HEK293 (cell line): ENCODE measurements at regions not wholly inside any gene's neighbourhood (a gene's known extent, or its start where the extent isn't known, plus 50 kb on each side); places are given as distances from the start of the nearest gene placed in this dataset.

ENCODE experiments used
- CTCF ChIA-PET: fragments of 350-600 bp; formaldehyde crosslinking; extraction: SDS; loops from one replicate; lab custom pipeline; 2021; ENCODE audit warnings: antibody characterized with exemption; lab: Yijun Ruan, JAX
- POLR2A ChIA-PET: fragments of 300-600 bp; formaldehyde crosslinking; extraction: SDS; loops from one replicate; lab custom pipeline; 2020; ENCODE audit warnings: antibody characterized with exemption, inconsistent platforms; lab: Yijun Ruan, JAX
- H3K27ac ChIP-seq: fragments of 200-500 bp; sonication (Bioruptor generic); 2 replicates; pipeline ENCODE4 v1.5.1; 2014; ENCODE audit warnings: low read depth, low read length, control low read depth, inconsistent platforms; ENCODE audit errors: extremely low read depth
- H3K36me3 ChIP-seq, 2 experiments: fragments of 200-500 bp in 1 of 2; sonication (Bioruptor generic) in 1 of 2; 1 replicate in 1 of 2; 2 replicates in 1 of 2; pipeline ENCODE4 v1.5.1; 2014 to 2017; ENCODE audit warnings: inconsistent platforms in 2 of 2, low read length in 2 of 2; ENCODE audit not compliant: control insufficient read depth in 2 of 2, insufficient read depth in 1 of 2
- H3K4me1 ChIP-seq: fragments of 200-500 bp; sonication (Bioruptor generic); 2 replicates; pipeline ENCODE4 v1.5.1; 2014; ENCODE audit warnings: mild to moderate bottlenecking, low read length, inconsistent platforms; ENCODE audit not compliant: control insufficient read depth, insufficient read depth
- H3K4me3 ChIP-seq: 2 replicates; pipeline ENCODE4 v1.5.1; 2011; ENCODE audit warnings: low read depth, mild to moderate bottlenecking, control low read depth, low read length, moderate library complexity
- H3K9me3 ChIP-seq: fragments of 200-500 bp; sonication (Bioruptor generic); 2 replicates; pipeline ENCODE4 v1.5.1; 2014; ENCODE audit warnings: low read depth, low read length, inconsistent platforms; ENCODE audit not compliant: control insufficient read depth, insufficient read depth
- PRDM1 ChIP-seq: fragments of 450-650 bp; formaldehyde crosslinking; IDR thresholded peaks from 2 replicates; pipeline ENCODE4; 2016; ENCODE audit warnings: missing biosample characterization, missing genetic modification characterization
- REPIN1 ChIP-seq: fragments of 450-650 bp; formaldehyde crosslinking; IDR thresholded peaks from 2 replicates; pipeline ENCODE4 v1.5.1; 2017; ENCODE audit warnings: missing biosample characterization, missing genetic modification characterization, low read depth
- YY1 ChIP-seq: fragments of 450-650 bp; formaldehyde crosslinking; IDR thresholded peaks from 2 replicates; pipeline ENCODE4 v1.5.1; 2018; ENCODE audit warnings: missing biosample characterization, missing genetic modification characterization
- ZBTB1 ChIP-seq: fragments of 450-650 bp; formaldehyde crosslinking; IDR thresholded peaks from 2 replicates; pipeline ENCODE4 v1.5.1; 2016; ENCODE audit warnings: missing biosample characterization, missing genetic modification characterization
- ZBTB20 ChIP-seq: fragments of 450-650 bp; formaldehyde crosslinking; IDR thresholded peaks from 2 replicates; pipeline ENCODE4 v1.5.1; 2016; ENCODE audit warnings: missing biosample characterization, missing genetic modification characterization
- ZBTB7A ChIP-seq: fragments of 450-650 bp; formaldehyde crosslinking; IDR thresholded peaks from 2 replicates; pipeline ENCODE4 v1.5.1; 2016; ENCODE audit warnings: low read depth, missing biosample characterization, missing genetic modification characterization
- ZNF211 ChIP-seq: fragments of 450-650 bp; formaldehyde crosslinking; IDR thresholded peaks from 2 replicates; pipeline ENCODE4 v1.5.1; 2016; ENCODE audit warnings: low read depth, missing biosample characterization, missing genetic modification characterization
- ZNF274 ChIP-seq, 2 experiments: fragments of 200-500 bp in 1 of 2; fragments of 450-650 bp in 1 of 2; sonication (Bioruptor generic) in 1 of 2; formaldehyde crosslinking in 1 of 2; IDR thresholded peaks; 2 replicates each; pipeline versions ENCODE4 v1.5.1 to v1.6.1; 2014 to 2016; ENCODE audit warnings: borderline replicate concordance in 1 of 2, inconsistent platforms in 1 of 2, low read length in 1 of 2, missing biosample characterization in 1 of 2, missing genetic modification characterization in 1 of 2
- ZNF302 ChIP-seq: fragments of 450-650 bp; formaldehyde crosslinking; IDR thresholded peaks from 2 replicates; pipeline ENCODE4 v1.5.1; 2016; ENCODE audit warnings: missing biosample characterization, missing genetic modification characterization, low read depth
- ZNF473 ChIP-seq: fragments of 450-650 bp; formaldehyde crosslinking; IDR thresholded peaks from 2 replicates; pipeline ENCODE4 v1.5.1; 2017; ENCODE audit warnings: missing biosample characterization, missing genetic modification characterization
- ZNF510 ChIP-seq: fragments of 450-650 bp; formaldehyde crosslinking; IDR thresholded peaks from 2 replicates; pipeline ENCODE4 v1.5.1; 2018; ENCODE audit warnings: mild to moderate bottlenecking, missing genetic modification characterization, missing biosample characterization; ENCODE audit not compliant: insufficient replicate concordance
- ZNF530 ChIP-seq: fragments of 450-650 bp; formaldehyde crosslinking; IDR thresholded peaks from 2 replicates; pipeline ENCODE4 v1.5.1; 2016; ENCODE audit warnings: low read depth, missing biosample characterization, missing genetic modification characterization
- ZNF585B ChIP-seq: fragments of 450-650 bp; formaldehyde crosslinking; IDR thresholded peaks from 2 replicates; pipeline ENCODE4 v1.5.1; 2016; ENCODE audit warnings: missing biosample characterization, missing genetic modification characterization
- ZNF660 ChIP-seq: fragments of 450-650 bp; IDR thresholded peaks from 2 replicates; pipeline ENCODE4 v1.5.1; 2018; ENCODE audit warnings: missing biosample characterization, mild to moderate bottlenecking, missing genetic modification characterization
- ZNF677 ChIP-seq: fragments of 450-650 bp; IDR thresholded peaks from 2 replicates; pipeline ENCODE4 v1.5.0; 2018; ENCODE audit warnings: missing biosample characterization, mild to moderate bottlenecking, missing genetic modification characterization, moderate library complexity
- ZNF776 ChIP-seq: fragments of 450-650 bp; formaldehyde crosslinking; IDR thresholded peaks from 2 replicates; pipeline ENCODE4 v1.5.0; 2017; ENCODE audit warnings: missing biosample characterization, missing genetic modification characterization, borderline replicate concordance
- ZNF791 ChIP-seq: fragments of 450-650 bp; formaldehyde crosslinking; IDR thresholded peaks from 2 replicates; pipeline ENCODE4 v1.5.1; 2016; ENCODE audit warnings: missing biosample characterization, missing genetic modification characterization
- TF ChIP-seq, protein P1 (sequence below): fragments of 450-650 bp; formaldehyde crosslinking; IDR thresholded peaks from 2 replicates; pipeline ENCODE4 v1.5.1; 2017; ENCODE audit warnings: missing biosample characterization, missing genetic modification characterization
- TF ChIP-seq, protein P2 (sequence below): fragments of 450-650 bp; formaldehyde crosslinking; IDR thresholded peaks from 2 replicates; pipeline ENCODE4 v1.5.1; 2017; ENCODE audit warnings: missing biosample characterization, missing genetic modification characterization
- TF ChIP-seq, protein P3 (sequence below): fragments of 450-650 bp; formaldehyde crosslinking; IDR thresholded peaks from 2 replicates; pipeline ENCODE4 v1.5.1; 2016; ENCODE audit warnings: missing biosample characterization, missing genetic modification characterization
- TF ChIP-seq, protein P4 (sequence below): fragments of 450-650 bp; formaldehyde crosslinking; IDR thresholded peaks from 2 replicates; pipeline ENCODE4 v1.5.1; 2016; ENCODE audit warnings: missing biosample characterization, missing genetic modification characterization, borderline replicate concordance
- TF ChIP-seq, protein P5 (sequence below): fragments of 450-650 bp; formaldehyde crosslinking; IDR thresholded peaks from 2 replicates; pipeline ENCODE4 v1.5.1; 2016; ENCODE audit warnings: missing biosample characterization, missing genetic modification characterization
- TF ChIP-seq, protein P6 (sequence below): fragments of 450-650 bp; IDR thresholded peaks from 2 replicates; pipeline ENCODE4 v1.5.1; 2018; ENCODE audit warnings: missing biosample characterization, missing genetic modification characterization

DNA sequence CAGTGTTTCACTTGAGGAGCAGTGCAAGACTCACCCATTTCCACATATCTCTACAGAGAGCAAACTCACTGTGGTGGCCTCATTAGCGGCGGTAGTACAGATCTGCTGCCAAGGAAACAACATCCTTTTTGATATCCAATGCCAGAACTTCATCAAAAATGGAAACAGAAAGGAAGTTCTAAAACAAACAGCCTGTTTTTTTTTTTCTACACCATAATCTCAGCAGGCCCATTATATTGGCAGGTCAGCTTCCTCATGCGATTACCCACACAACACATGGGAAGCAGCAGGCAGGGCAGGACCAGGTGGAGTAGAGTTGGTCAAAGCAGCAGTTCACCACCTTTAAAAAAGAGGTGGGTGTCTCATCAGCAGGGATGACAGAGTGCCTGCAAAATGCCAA lies 678.9 kb upstream of the CELF4 start:
- H3K36me3 ChIP-seq = no peaks in the 10 kb centered on the region
- no peaks in the 10 kb centered on the region for H3K4me1 ChIP-seq
- CTCF ChIA-PET = no interaction called here
- TF ChIP-seq, protein P1, sequence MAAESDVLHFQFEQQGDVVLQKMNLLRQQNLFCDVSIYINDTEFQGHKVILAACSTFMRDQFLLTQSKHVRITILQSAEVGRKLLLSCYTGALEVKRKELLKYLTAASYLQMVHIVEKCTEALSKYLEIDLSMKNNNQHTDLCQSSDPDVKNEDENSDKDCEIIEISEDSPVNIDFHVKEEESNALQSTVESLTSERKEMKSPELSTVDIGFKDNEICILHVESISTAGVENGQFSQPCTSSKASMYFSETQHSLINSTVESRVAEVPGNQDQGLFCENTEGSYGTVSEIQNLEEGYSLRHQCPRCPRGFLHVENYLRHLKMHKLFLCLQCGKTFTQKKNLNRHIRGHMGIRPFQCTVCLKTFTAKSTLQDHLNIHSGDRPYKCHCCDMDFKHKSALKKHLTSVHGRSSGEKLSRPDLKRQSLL (tag by site-specific recombination) = no peak
- TF ChIP-seq, protein P2, sequence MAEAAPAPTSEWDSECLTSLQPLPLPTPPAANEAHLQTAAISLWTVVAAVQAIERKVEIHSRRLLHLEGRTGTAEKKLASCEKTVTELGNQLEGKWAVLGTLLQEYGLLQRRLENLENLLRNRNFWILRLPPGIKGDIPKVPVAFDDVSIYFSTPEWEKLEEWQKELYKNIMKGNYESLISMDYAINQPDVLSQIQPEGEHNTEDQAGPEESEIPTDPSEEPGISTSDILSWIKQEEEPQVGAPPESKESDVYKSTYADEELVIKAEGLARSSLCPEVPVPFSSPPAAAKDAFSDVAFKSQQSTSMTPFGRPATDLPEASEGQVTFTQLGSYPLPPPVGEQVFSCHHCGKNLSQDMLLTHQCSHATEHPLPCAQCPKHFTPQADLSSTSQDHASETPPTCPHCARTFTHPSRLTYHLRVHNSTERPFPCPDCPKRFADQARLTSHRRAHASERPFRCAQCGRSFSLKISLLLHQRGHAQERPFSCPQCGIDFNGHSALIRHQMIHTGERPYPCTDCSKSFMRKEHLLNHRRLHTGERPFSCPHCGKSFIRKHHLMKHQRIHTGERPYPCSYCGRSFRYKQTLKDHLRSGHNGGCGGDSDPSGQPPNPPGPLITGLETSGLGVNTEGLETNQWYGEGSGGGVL (tag by site-specific recombination) = no peak
- TF ChIP-seq ZBTB7A (no peak), ZNF530 (tag by site-specific recombination) (no peak), ZNF585B (tag by site-specific recombination) (no peak), ZBTB1 (tag by site-specific recombination) (no peak), PRDM1 (no peak), REPIN1 (no peak), ZNF660 (tag by site-specific recombination) (no peak), ZBTB20 (no peak), ZNF510 (tag by site-specific recombination) (no peak), ZNF776 (tag by site-specific recombination) (no peak), ZNF473 (tag by site-specific recombination) (no peak), YY1 (tag by site-specific recombination) (no peak)
- TF ChIP-seq, protein P3, sequence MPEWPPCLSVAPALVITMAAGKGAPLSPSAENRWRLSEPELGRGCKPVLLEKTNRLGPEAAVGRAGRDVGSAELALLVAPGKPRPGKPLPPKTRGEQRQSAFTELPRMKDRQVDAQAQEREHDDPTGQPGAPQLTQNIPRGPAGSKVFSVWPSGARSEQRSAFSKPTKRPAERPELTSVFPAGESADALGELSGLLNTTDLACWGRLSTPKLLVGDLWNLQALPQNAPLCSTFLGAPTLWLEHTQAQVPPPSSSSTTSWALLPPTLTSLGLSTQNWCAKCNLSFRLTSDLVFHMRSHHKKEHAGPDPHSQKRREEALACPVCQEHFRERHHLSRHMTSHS = no peak
- TF ChIP-seq, all 188 proteins: peak for 0
- Histone ChIP-seq H3K4me3 (no peak overlapping the region), H3K27ac (no peak overlapping the region), H3K9me3 (no peaks in the 10 kb centered on the region)
- POLR2A ChIA-PET = no interaction called here

DNA sequence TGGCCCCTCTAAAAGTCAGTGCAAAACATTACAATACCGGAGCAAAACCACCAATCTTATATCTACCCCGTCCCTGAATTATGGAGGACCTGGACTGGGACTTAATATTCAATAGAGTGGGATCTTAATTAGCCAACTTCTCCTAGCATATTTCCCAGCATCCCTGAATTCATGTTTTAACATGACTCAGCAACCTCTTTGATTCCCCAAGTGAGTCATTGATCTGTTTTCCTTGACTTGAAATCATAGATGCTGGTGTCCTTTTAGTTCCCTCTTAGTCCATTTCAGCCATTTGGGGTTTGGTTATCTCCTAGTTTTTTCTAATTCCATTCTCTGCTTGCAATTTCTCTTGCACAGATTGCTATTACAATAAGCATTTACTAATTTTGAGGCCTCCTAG lies 677.7 kb upstream of the CELF4 start:
- POLR2A ChIA-PET = no interaction called here
- CTCF ChIA-PET = no interaction called here
- Histone ChIP-seq H3K4me1 (no peaks in the 10 kb centered on the region), H3K4me3 (no peak overlapping the region)
- TF ChIP-seq ZBTB20 (no peak), ZNF211 (tag by site-specific recombination) (no peak), ZNF274 (IDR thresholded peaks at IDR 0.05; ENCODE audit: low read length) (no peak), ZNF274 (tag by site-specific recombination; IDR thresholded peaks at IDR 0.05; ENCODE audit: borderline replicate concordance) (no peak), ZNF791 (tag by site-specific recombination) (no peak), ZNF302 (tag by site-specific recombination) (no peak), ZNF677 (tag by site-specific recombination) (no peak)
- TF ChIP-seq, protein P4, sequence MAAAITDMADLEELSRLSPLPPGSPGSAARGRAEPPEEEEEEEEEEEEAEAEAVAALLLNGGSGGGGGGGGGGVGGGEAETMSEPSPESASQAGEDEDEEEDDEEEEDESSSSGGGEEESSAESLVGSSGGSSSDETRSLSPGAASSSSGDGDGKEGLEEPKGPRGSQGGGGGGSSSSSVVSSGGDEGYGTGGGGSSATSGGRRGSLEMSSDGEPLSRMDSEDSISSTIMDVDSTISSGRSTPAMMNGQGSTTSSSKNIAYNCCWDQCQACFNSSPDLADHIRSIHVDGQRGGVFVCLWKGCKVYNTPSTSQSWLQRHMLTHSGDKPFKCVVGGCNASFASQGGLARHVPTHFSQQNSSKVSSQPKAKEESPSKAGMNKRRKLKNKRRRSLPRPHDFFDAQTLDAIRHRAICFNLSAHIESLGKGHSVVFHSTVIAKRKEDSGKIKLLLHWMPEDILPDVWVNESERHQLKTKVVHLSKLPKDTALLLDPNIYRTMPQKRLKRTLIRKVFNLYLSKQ (tag by site-specific recombination) = no peak
- TF ChIP-seq, protein P5, sequence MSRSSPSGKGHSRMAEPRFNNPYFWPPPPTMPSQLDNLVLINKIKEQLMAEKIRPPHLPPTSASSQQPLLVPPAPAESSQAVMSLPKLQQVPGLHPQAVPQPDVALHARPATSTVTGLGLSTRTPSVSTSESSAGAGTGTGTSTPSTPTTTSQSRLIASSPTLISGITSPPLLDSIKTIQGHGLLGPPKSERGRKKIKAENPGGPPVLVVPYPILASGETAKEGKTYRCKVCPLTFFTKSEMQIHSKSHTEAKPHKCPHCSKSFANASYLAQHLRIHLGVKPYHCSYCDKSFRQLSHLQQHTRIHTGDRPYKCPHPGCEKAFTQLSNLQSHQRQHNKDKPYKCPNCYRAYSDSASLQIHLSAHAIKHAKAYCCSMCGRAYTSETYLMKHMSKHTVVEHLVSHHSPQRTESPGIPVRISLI (tag by site-specific recombination) = no peak
- TF ChIP-seq, protein P6, sequence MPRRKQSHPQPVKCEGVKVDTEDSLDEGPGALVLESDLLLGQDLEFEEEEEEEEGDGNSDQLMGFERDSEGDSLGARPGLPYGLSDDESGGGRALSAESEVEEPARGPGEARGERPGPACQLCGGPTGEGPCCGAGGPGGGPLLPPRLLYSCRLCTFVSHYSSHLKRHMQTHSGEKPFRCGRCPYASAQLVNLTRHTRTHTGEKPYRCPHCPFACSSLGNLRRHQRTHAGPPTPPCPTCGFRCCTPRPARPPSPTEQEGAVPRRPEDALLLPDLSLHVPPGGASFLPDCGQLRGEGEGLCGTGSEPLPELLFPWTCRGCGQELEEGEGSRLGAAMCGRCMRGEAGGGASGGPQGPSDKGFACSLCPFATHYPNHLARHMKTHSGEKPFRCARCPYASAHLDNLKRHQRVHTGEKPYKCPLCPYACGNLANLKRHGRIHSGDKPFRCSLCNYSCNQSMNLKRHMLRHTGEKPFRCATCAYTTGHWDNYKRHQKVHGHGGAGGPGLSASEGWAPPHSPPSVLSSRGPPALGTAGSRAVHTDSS = no peak
- TF ChIP-seq, all 188 proteins: peak for 0
- Histone ChIP-seq H3K36me3 (no peaks in the 10 kb centered on the region), H3K27ac (no peak overlapping the region), H3K9me3 (no peaks in the 10 kb centered on the region)
